Liver (tissue), 3 donors: ENCODE measurements at regions not wholly inside any gene's neighbourhood (a gene's known extent, or its start where the extent isn't known, plus 50 kb on each side); places are given as distances from the start of the nearest gene placed in this dataset.

Source experiments
- ATF3 ChIP-seq: IDR thresholded peaks from 2 replicates; pipeline ENCODE4 v1.6.1; 2016; ENCODE audit warnings: antibody characterized with exemption
- CTCF ChIP-seq: fragments of 150-350 bp; IDR thresholded peaks from 2 replicates; pipeline ENCODE4 v1.5.1; 2017; ENCODE audit warnings: improper control_type of control experiment, low read depth, low read length; ENCODE audit not compliant: missing input control
- EGR1 ChIP-seq, 2 donors: IDR thresholded peaks; 2 replicates each; pipeline ENCODE4 v1.6.1; 2016 to 2018; ENCODE audit warnings: antibody characterized with exemption in 2 of 2, low read depth in 2 of 2
- MAX ChIP-seq: IDR thresholded peaks from 2 replicates; pipeline ENCODE4 v1.6.1; 2016; ENCODE audit warnings: antibody characterized with exemption
- RAD21 ChIP-seq, 2 donors: IDR thresholded peaks; 2 replicates each; pipeline ENCODE4 v1.6.1; 2016; ENCODE audit warnings: antibody characterized with exemption in 2 of 2, mild to moderate bottlenecking in 2 of 2
- REST ChIP-seq: IDR thresholded peaks from 2 replicates; pipeline ENCODE4 v1.6.1; 2016; ENCODE audit warnings: antibody characterized with exemption, mild to moderate bottlenecking
- RXRA ChIP-seq, 2 donors: IDR thresholded peaks; 2 replicates each; pipeline ENCODE4 v1.6.1; 2017 to 2018; ENCODE audit warnings: antibody characterized with exemption in 2 of 2, mild to moderate bottlenecking in 1 of 2
- YY1 ChIP-seq: IDR thresholded peaks from 2 replicates; pipeline ENCODE4 v1.6.1; 2016; ENCODE audit warnings: antibody characterized with exemption, mild to moderate bottlenecking
- ZBTB33 ChIP-seq: IDR thresholded peaks from 2 replicates; pipeline ENCODE4 v1.6.1; 2016; ENCODE audit warnings: antibody characterized with exemption
- donor health status: healthy.
- donor health status: healthy.

- TF ChIP-seq CTCF, result no peak
- no peak for TF ChIP-seq RXRA (IDR thresholded peaks at IDR 0.05)
- no peak for TF ChIP-seq MAX
- TF ChIP-seq EGR1 (IDR thresholded peaks at IDR 0.05; ENCODE audit: low read depth in 2 of 2), result no peak
- no peak for TF ChIP-seq ZBTB33
- no peak for TF ChIP-seq ATF3
- TF ChIP-seq REST, result no peak
- no peak for TF ChIP-seq RAD21 (IDR thresholded peaks at IDR 0.05)
- TF ChIP-seq YY1, result no peak
Measured at GRCh38 chr4:151857368-151857767, 96.6 kb upstream of the GATB start.
